ENCODE measurements at regions not wholly inside any gene's neighbourhood (a gene's known extent, or its start where the extent isn't known, plus 50 kb on each side); places are given as distances from the start of the nearest gene placed in this dataset.
"Not testable (repeated sequence)": the region's sequence is repeated elsewhere in the genome, so short reads cannot be mapped to it uniquely, and the experiment has no call there.

- WGBS, 2 experiments (ENCODE audit: insufficient coverage in 2 of 2), result 89 to 94% methylated on average over 4 of the region's 5 CpGs
- Histone ChIP-seq H3K9me3 (ENCODE audit: control insufficient read depth, low read length) (no peaks in the 10 kb centered on the region), H3K4me1 (ENCODE audit: control insufficient read depth, insufficient read depth, low read length, poor library complexity, severe bottlenecking) (no peaks in the 10 kb centered on the region), H3K4me3 (ENCODE audit: extremely low read depth, insufficient read depth, low read length, poor library complexity, severe bottlenecking) (no peak overlapping the region), H3K36me3 (ENCODE audit: control insufficient read depth, insufficient read depth, low read length) (no peaks in the 10 kb centered on the region), H3K27ac (ENCODE audit: low read depth, low read length, severe bottlenecking) (no peak overlapping the region)
Measured at GRCh38 chr9:100794738-100795269, 216.9 kb downstream of the CAVIN4 start.

DNA sequence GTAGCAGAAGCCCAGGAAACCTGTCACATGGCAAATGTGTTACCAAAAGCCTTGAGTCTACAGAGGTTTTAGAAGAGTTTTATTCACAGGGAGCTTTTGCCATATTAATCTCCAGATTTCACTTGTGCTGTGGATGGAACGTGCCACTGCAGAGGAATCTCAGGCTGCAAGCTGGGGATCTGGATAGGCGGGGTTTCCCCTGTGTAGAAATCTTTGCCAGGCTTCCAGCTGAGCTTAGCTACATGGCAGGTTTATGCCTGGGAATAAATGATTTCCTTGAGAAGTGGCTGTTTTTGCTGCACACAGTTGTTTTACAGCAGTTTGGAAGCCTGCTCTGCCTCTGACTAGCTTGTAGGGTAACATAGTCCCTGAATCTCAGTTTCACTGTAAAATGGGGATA lies 224.6 kb upstream of the PLPPR1 start:
- WGBS, 2 experiments (ENCODE audit: insufficient coverage in 2 of 2), result 69 to 100% methylated on average over 1 to 2 of the region's 2 CpGs

DNA sequence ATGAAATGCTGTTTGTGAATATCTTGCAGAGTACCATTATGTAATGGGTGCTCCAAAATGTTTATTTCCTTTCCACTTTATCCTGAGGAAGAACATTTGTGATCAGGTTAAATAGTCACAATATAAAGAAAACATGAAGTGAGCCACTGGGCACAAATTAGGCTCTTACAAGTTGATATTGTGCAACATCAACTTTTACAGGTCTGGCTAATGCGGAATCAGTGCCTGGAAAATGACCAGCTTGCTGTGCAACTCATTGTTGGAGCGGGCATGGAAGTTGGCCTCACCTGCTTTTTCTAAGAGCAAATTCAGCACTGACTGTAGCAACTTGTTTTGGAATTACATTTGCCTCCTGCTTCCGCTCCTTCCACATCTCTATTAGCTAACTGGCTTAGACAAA lies 216.9 kb upstream of the PLPPR1 start:
- Histone ChIP-seq H3K9me3 (ENCODE audit: control insufficient read depth, low read length) (peaks cover 9% of the 10 kb centered on the region), H3K27ac (ENCODE audit: low read depth, low read length, severe bottlenecking) (no peak overlapping the region), H3K4me1 (ENCODE audit: control insufficient read depth, insufficient read depth, low read length, poor library complexity, severe bottlenecking) (no peaks in the 10 kb centered on the region), H3K36me3 (ENCODE audit: control insufficient read depth, insufficient read depth, low read length) (no peaks in the 10 kb centered on the region), H3K4me3 (ENCODE audit: extremely low read depth, insufficient read depth, low read length, poor library complexity, severe bottlenecking) (no peak overlapping the region)
- WGBS, 2 experiments (ENCODE audit: insufficient coverage in 2 of 2), result 89 to 100% methylated on average over 2 of the region's 3 CpGs

More for the DNA sequence above, 224.6 kb upstream of the PLPPR1 start:
- Histone ChIP-seq H3K9me3 (ENCODE audit: control insufficient read depth, low read length) (no peaks in the 10 kb centered on the region), H3K36me3 (ENCODE audit: control insufficient read depth, insufficient read depth, low read length) (no peaks in the 10 kb centered on the region), H3K27ac (ENCODE audit: low read depth, low read length, severe bottlenecking) (no peak overlapping the region), H3K4me1 (ENCODE audit: control insufficient read depth, insufficient read depth, low read length, poor library complexity, severe bottlenecking) (no peaks in the 10 kb centered on the region), H3K4me3 (ENCODE audit: extremely low read depth, insufficient read depth, low read length, poor library complexity, severe bottlenecking) (no peak overlapping the region)

DNA sequence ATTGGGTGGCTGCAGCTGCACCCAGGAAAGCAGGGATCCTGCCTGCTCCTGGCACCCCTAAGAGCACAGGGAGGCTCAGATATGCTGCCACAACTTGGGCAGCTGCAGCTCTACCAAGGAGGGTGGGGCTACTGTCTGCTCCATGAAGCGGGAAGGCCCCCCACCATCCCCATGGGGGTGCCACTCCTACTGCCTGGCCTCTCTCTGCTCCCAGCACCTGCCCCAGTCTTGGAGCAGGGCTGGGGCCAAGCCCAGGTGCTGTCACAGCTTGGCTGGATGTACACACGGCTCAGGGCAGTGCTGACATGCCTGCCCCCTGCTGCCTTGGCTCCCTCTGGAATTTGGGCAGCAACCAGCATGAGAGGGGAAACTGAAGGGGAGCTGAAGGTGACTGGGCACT lies 214.7 kb upstream of the PLPPR1 start:
- 92 to 100% methylated on average over 2 of the region's 2 CpGs for WGBS, 2 experiments (ENCODE audit: insufficient coverage in 2 of 2)
- Histone ChIP-seq H3K4me3 (ENCODE audit: extremely low read depth, insufficient read depth, low read length, poor library complexity, severe bottlenecking) (no peak overlapping the region), H3K4me1 (ENCODE audit: control insufficient read depth, insufficient read depth, low read length, poor library complexity, severe bottlenecking) (no peaks in the 10 kb centered on the region), H3K36me3 (ENCODE audit: control insufficient read depth, insufficient read depth, low read length) (no peaks in the 10 kb centered on the region), H3K27ac (ENCODE audit: low read depth, low read length, severe bottlenecking) (no peak overlapping the region), H3K9me3 (ENCODE audit: control insufficient read depth, low read length) (peaks cover 9% of the 10 kb centered on the region)

DNA sequence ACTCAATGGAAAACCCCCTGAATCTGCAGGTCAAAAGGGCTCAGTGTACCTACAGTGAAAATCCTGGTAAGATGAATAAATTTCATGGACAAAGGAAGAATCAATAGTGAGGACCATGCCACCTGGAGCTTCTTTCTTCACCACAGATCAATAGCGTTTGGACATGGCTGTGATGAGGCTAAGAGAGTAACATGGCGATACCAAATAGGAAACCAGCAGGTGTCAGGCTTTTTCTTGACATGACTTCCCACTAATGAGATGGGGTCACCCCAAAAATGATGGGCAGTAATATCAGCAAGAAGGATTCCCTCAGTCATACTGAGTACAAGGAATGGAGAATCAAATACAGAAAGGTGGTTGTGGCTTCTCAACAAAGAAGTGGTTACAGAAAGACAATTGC lies 208.5 kb upstream of the PLPPR1 start:
- Histone ChIP-seq H3K27ac (ENCODE audit: low read depth, low read length, severe bottlenecking) (no peak overlapping the region), H3K4me3 (ENCODE audit: extremely low read depth, insufficient read depth, low read length, poor library complexity, severe bottlenecking) (no peak overlapping the region), H3K9me3 (ENCODE audit: control insufficient read depth, low read length) (peaks cover under 1% of the 10 kb centered on the region), H3K36me3 (ENCODE audit: control insufficient read depth, insufficient read depth, low read length) (no peaks in the 10 kb centered on the region), H3K4me1 (ENCODE audit: control insufficient read depth, insufficient read depth, low read length, poor library complexity, severe bottlenecking) (no peaks in the 10 kb centered on the region)
- WGBS, 2 experiments (ENCODE audit: insufficient coverage in 2 of 2), result 50 to 100% methylated on average over 1 of the region's 2 CpGs

DNA sequence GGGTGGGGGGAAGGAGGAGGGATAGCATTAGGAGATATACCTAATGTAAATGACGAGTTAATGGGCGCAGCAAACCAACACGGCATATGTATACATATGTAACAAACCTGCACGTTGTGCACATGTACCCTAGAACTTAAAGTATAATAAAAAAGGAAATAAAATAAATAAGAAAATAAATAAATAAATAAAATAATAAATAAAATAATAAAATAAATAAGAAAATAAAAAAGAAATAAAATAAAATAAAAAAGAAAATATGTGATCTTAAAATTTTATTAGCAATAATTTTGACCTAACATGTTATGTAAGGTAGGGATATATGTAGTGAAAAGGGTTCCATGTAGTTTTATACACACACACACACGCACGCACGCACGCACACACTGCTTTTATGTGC lies 195.5 kb upstream of the PLPPR1 start:
- WGBS, 2 experiments (ENCODE audit: insufficient coverage in 2 of 2), result 88% methylated on average over 4 of the region's 8 CpGs; no CpG with 5 or more reads in 1 of the 2 experiments
- not testable (repeated sequence) for H3K4me1 ChIP-seq (ENCODE audit: control insufficient read depth, insufficient read depth, low read length, poor library complexity, severe bottlenecking); H3K4me3 ChIP-seq (ENCODE audit: extremely low read depth, insufficient read depth, low read length, poor library complexity, severe bottlenecking); H3K27ac ChIP-seq (ENCODE audit: low read depth, low read length, severe bottlenecking); H3K9me3 ChIP-seq (ENCODE audit: control insufficient read depth, low read length); H3K36me3 ChIP-seq (ENCODE audit: control insufficient read depth, insufficient read depth, low read length)

DNA sequence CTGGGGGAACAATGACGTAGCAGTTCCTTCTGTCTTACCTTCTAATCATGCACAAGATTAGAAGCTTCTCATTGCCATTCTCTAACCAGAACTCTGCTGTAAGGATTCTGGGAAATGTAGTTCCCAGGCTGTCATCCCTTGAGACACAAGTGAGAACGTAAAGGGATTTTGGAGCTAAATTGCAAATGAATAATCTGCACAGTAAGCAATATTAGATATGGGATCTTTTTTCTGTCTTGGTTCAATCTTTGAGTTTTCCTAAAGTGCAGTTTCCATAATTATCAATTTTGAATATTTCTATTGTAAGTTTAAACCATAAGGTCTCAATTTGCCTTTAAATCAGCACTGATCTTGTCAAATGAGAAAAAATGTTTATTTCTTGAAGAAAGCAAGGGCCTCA lies 189.7 kb upstream of the PLPPR1 start:
- Histone ChIP-seq H3K36me3 (ENCODE audit: control insufficient read depth, insufficient read depth, low read length) (no peaks in the 10 kb centered on the region), H3K9me3 (ENCODE audit: control insufficient read depth, low read length) (no peaks in the 10 kb centered on the region), H3K4me1 (ENCODE audit: control insufficient read depth, insufficient read depth, low read length, poor library complexity, severe bottlenecking) (no peaks in the 10 kb centered on the region), H3K4me3 (ENCODE audit: extremely low read depth, insufficient read depth, low read length, poor library complexity, severe bottlenecking) (no peak overlapping the region), H3K27ac (ENCODE audit: low read depth, low read length, severe bottlenecking) (no peak overlapping the region)
- no CpG with 5 or more reads among the region's 2 CpGs for WGBS, 2 experiments (ENCODE audit: insufficient coverage in 2 of 2)

DNA sequence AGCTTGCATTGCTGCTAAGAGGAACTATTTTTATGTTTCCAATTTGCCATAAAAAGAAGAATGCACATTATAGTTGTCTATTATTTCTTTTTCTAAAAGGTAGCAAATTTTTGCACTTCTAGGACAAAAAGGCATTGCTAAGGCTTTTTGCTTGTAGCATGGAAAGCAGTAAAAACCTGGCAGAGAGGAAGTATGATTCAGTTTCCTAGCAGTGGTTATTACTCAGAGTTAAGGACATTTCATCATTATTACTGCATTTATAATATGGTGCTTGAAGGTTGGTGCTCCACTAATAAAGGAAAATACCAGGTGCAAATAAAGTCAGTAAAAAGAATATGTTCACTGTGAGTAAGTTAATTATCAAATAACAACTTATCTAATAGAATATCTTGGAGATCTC lies 179.8 kb upstream of the PLPPR1 start:
- Histone ChIP-seq H3K36me3 (ENCODE audit: control insufficient read depth, insufficient read depth, low read length) (no peaks in the 10 kb centered on the region), H3K9me3 (ENCODE audit: control insufficient read depth, low read length) (no peaks in the 10 kb centered on the region), H3K4me3 (ENCODE audit: extremely low read depth, insufficient read depth, low read length, poor library complexity, severe bottlenecking) (no peak overlapping the region), H3K4me1 (ENCODE audit: control insufficient read depth, insufficient read depth, low read length, poor library complexity, severe bottlenecking) (no peaks in the 10 kb centered on the region), H3K27ac (ENCODE audit: low read depth, low read length, severe bottlenecking) (no peak overlapping the region)

GRCh38 chr9:100852088-100852487 lies 176.4 kb upstream of the PLPPR1 start:
- no peak overlapping the region for H3K4me3 ChIP-seq (ENCODE audit: extremely low read depth, insufficient read depth, low read length, poor library complexity, severe bottlenecking)
- no peaks in the 10 kb centered on the region for H3K9me3 ChIP-seq (ENCODE audit: control insufficient read depth, low read length)
- H3K36me3 ChIP-seq (ENCODE audit: control insufficient read depth, insufficient read depth, low read length), result no peaks in the 10 kb centered on the region
- H3K4me1 ChIP-seq (ENCODE audit: control insufficient read depth, insufficient read depth, low read length, poor library complexity, severe bottlenecking), result no peaks in the 10 kb centered on the region
- H3K27ac ChIP-seq (ENCODE audit: low read depth, low read length, severe bottlenecking), result no peak overlapping the region
- WGBS, 2 experiments (ENCODE audit: insufficient coverage in 2 of 2), result 48 to 64% methylated on average over 4 of the region's 4 CpGs

DNA sequence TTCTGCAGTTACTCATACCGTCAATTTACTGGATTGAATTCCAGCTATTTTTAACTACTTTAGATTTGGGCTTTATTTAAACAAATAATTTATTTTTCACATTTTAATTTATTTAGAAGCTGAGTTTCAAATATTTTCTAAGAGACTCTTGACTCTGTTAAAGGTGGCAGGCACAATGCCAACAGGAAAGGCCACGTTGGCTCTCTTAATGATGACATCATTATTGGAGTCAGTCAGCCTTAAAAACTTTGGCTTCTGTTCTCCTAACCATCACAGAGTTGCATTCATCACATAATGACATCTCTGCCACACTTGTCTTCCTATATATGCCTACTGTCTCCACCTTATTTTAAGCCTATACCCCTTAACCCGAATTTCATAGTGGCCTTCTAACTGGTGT lies 172.3 kb upstream of the PLPPR1 start:
- WGBS, 2 experiments (ENCODE audit: insufficient coverage in 2 of 2), result 71 to 90% methylated on average over 1 of the region's 3 CpGs
- Histone ChIP-seq H3K9me3 (ENCODE audit: control insufficient read depth, low read length) (no peaks in the 10 kb centered on the region), H3K27ac (ENCODE audit: low read depth, low read length, severe bottlenecking) (no peak overlapping the region), H3K4me1 (ENCODE audit: control insufficient read depth, insufficient read depth, low read length, poor library complexity, severe bottlenecking) (no peaks in the 10 kb centered on the region), H3K4me3 (ENCODE audit: extremely low read depth, insufficient read depth, low read length, poor library complexity, severe bottlenecking) (no peak overlapping the region), H3K36me3 (ENCODE audit: control insufficient read depth, insufficient read depth, low read length) (no peaks in the 10 kb centered on the region)

DNA sequence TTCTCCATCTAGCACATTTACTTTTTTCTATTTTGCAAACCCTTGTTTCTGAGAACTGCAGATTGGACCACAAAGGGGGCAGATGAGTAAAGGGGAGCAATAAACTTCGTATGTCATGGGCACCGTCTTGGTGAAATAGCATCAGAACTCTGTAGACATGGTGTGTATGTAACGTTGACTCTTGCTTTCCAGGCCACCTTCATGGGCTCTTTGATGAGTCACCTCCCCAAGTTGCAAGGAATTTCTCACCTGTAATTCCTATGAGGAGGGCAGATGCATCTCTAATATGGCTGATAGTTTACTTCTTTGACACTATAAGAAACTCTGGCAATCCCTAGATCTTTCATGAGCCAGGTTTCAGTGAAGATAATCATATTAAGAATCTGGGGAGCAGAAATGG lies 163.4 kb upstream of the PLPPR1 start:
- H3K4me1 ChIP-seq (ENCODE audit: control insufficient read depth, insufficient read depth, low read length, poor library complexity, severe bottlenecking), result no peaks in the 10 kb centered on the region
- no peak overlapping the region for H3K4me3 ChIP-seq (ENCODE audit: extremely low read depth, insufficient read depth, low read length, poor library complexity, severe bottlenecking)
- WGBS, 2 experiments (ENCODE audit: insufficient coverage in 2 of 2), result 63 to 75% methylated on average over 2 to 3 of the region's 3 CpGs
- no peaks in the 10 kb centered on the region for H3K9me3 ChIP-seq (ENCODE audit: control insufficient read depth, low read length)
- H3K36me3 ChIP-seq (ENCODE audit: control insufficient read depth, insufficient read depth, low read length), result no peaks in the 10 kb centered on the region
- no peak overlapping the region for H3K27ac ChIP-seq (ENCODE audit: low read depth, low read length, severe bottlenecking)

All from mesodermal cell (in vitro differentiated cells).